Peyer's patch (tissue), 4 donors: ENCODE measurements at regions not wholly inside any gene's neighbourhood (a gene's known extent, or its start where the extent isn't known, plus 50 kb on each side); places are given as distances from the start of the nearest gene placed in this dataset.

Experiments used
- POLR2A ChIP-seq, 2 donors: fragments of 450-650 bp; IDR thresholded peaks; one replicate each; pipeline ENCODE4 v1.5.1; 2017; ENCODE audit warnings: antibody characterized with exemption in 2 of 2, mild to moderate bottlenecking in 2 of 2, moderate library complexity in 2 of 2
- TF ChIP-seq, protein P1 (sequence below), 6 experiments: fragments of 450-650 bp in 4 of 6; fragments of 200-600 bp in 2 of 6; sonication (generic) in 1 of 6; IDR thresholded peaks; one replicate each; pipeline ENCODE4 v1.5.1; 2017 to 2019; ENCODE audit warnings: antibody characterized with exemption in 6 of 6, mild to moderate bottlenecking in 3 of 6, moderate library complexity in 1 of 6

DNA sequence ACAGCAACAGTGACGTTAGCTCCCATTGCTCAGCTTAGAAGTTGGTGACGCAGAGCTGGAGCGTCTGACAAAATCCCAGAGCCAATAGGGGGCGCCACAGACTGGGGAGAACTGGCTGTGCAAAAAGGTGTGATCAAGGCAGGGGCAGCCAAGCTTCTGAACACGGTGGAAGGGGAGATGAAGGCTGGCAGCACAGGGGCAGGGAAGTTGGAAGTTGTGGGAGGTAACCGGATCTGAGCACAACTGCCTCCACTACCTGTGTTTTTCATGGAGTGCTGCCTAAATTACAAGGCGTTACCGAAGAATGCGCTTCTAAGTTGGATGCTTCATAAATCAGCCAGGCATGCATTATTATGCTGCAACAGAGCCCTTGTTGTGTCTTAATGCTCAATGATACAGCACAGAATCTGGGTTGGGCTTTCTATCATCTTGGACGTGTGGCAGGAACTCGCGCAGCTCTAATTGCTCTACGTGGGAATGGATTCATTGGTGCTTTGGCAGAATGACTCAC, 370.0 kb downstream of the SLC4A3 start:
- TF ChIP-seq, protein P1, sequence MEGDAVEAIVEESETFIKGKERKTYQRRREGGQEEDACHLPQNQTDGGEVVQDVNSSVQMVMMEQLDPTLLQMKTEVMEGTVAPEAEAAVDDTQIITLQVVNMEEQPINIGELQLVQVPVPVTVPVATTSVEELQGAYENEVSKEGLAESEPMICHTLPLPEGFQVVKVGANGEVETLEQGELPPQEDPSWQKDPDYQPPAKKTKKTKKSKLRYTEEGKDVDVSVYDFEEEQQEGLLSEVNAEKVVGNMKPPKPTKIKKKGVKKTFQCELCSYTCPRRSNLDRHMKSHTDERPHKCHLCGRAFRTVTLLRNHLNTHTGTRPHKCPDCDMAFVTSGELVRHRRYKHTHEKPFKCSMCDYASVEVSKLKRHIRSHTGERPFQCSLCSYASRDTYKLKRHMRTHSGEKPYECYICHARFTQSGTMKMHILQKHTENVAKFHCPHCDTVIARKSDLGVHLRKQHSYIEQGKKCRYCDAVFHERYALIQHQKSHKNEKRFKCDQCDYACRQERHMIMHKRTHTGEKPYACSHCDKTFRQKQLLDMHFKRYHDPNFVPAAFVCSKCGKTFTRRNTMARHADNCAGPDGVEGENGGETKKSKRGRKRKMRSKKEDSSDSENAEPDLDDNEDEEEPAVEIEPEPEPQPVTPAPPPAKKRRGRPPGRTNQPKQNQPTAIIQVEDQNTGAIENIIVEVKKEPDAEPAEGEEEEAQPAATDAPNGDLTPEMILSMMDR (IDR thresholded peaks at IDR 0.05): no peak
- TF ChIP-seq POLR2A (IDR thresholded peaks at IDR 0.05): no peak
